Fibroblast of mammary gland (primary cell): ENCODE measurements at regions not wholly inside any gene's neighbourhood (a gene's known extent, or its start where the extent isn't known, plus 50 kb on each side); places are given as distances from the start of the nearest gene placed in this dataset.

Source experiments
- DNase-seq: peaks from one replicate; pipeline ENCODE4 v3.0.0-alpha.2; 2010; ENCODE audit warnings: low read depth
- H3K4me3 ChIP-seq: 2 replicates; pipeline ENCODE4 v1.5.1; 2011; ENCODE audit warnings: low read depth, mild to moderate bottlenecking, low read length, moderate library complexity; ENCODE audit not compliant: control insufficient read depth
- TF ChIP-seq, protein P1 (sequence below): conservative IDR thresholded peaks from 2 replicates; pipeline ENCODE4 v1.5.1; 2011; ENCODE audit warnings: low read depth, low read length, inconsistent platforms; ENCODE audit not compliant: control insufficient read depth, insufficient read depth

DNA sequence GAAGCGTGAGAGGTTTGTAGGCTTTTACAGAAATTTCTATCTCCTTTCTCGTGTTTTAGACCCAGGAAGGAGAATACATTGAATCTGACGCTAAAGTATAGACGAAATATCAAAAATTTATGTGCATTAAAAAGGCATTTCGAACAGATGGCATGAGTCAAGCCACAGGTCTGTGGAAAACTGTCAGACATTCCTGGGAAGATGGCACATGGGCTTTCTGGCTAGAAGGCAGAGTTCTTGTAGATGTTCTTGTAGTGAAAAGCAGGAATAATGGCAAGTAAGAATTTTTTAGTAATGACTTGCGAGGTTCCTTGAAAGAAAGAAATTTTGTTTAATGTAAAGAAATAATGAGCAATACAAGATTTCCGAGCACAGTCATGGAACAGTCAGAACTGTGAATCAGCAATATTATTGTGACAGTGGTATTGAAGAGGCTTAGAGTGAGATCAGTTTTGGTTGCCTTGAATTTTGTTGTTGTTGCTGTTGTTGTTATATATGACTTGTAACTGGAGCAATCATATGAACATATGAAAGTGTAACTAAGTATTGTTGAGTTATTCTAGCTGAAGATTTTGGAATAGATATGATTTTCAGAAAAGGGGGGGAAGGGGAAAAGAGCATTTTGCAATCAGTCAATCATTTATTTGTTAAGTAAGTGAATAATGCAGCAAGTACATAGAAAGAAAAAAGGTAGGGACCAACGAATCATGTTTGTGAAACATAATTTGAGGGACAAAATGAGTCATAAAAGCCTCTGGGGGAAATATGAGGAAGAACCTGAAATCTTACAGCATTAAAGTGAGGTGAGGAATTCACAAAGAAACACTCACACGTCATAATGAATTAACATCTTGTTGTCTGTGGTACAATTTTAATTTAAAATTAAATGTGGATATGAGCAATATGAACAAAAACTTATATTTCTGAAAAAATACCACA is 339.0 kb upstream of the CTNND2 start:
- H3K4me3 ChIP-seq = no peak overlapping the region
- no peak for DNase-seq
- TF ChIP-seq, protein P1, sequence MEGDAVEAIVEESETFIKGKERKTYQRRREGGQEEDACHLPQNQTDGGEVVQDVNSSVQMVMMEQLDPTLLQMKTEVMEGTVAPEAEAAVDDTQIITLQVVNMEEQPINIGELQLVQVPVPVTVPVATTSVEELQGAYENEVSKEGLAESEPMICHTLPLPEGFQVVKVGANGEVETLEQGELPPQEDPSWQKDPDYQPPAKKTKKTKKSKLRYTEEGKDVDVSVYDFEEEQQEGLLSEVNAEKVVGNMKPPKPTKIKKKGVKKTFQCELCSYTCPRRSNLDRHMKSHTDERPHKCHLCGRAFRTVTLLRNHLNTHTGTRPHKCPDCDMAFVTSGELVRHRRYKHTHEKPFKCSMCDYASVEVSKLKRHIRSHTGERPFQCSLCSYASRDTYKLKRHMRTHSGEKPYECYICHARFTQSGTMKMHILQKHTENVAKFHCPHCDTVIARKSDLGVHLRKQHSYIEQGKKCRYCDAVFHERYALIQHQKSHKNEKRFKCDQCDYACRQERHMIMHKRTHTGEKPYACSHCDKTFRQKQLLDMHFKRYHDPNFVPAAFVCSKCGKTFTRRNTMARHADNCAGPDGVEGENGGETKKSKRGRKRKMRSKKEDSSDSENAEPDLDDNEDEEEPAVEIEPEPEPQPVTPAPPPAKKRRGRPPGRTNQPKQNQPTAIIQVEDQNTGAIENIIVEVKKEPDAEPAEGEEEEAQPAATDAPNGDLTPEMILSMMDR = no peak

DNA sequence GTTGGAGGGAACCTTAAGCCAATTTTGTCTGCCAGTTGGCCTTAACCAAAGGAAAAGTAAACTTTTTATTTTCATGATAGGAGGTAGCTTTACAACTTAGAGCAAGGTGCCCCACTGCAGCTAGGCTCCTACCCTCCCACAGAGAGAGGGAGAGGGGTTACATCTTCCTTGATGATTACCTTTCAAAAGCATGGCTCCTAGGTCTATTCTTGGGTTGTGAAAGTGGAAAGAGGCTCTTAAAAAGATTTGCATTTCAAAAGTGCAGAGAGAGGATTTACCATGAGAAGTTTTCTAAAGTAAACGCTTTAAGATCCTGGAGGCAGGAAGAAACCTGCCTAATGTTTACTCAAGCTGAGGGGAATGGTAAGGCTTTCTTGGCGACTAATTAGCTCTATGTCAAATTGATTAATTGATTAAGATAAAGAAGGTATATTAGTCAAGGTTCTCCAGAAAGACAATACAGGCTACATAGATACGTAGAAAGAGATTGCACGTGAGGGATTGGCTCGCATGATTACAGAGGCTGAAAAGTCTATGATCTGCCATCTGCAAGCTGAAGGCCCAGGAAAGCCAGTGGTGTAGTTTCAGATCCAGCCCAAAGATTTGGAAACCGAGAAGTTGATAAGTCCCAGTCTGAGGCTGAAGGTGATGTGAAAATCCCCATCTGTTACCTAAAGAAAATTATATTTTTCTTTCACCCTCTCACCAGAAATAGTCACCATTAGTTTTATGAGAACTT is 333.8 kb upstream of the CTNND2 start:
- TF ChIP-seq, protein P1 = no peak
- H3K4me3 ChIP-seq = no peak overlapping the region
- DNase-seq = no peak

DNA sequence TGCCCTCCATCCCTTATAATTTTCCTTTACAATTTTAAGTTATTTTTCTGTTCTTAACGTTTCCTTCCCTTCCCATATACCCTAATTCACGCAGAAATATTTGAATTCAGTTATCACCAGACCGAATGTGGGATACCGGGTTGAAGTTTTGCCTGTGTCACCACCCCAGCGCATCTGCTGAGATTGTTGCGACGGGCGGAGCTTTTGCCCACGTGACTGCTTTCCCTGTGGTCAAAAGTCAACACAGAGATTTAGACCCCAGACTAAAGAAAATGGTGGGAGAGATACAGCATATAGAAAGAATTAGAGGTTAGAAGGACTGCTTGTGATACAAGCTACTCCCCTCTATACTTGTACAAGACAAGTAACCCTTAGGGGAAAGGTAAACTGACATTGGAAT is 326.4 kb upstream of the CTNND2 start:
- TF ChIP-seq, protein P1 = no peak
- no peak overlapping the region for H3K4me3 ChIP-seq
- DNase-seq = no peak

DNA sequence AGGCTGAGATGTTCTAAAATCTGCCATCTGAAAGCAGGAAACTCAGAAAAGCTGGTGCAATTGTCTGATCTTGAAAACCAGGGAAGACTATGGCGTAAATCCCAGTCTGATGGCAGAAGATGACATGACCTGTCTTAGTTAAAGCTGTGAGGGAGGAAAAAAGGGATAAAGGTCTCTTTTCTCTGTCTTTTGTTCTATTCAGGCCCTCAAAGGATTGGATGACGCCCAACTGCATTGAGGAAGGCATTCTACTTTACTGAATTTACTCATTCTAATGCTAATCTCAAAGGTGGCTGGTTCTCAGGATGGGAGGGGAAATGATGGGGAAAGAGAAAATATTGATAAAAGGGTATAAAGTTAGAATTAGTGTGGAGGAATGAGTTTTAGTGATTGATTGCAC is 312.8 kb upstream of the CTNND2 start:
- DNase-seq = no peak
- TF ChIP-seq, protein P1 = no peak
- H3K4me3 ChIP-seq = no peak overlapping the region

DNA sequence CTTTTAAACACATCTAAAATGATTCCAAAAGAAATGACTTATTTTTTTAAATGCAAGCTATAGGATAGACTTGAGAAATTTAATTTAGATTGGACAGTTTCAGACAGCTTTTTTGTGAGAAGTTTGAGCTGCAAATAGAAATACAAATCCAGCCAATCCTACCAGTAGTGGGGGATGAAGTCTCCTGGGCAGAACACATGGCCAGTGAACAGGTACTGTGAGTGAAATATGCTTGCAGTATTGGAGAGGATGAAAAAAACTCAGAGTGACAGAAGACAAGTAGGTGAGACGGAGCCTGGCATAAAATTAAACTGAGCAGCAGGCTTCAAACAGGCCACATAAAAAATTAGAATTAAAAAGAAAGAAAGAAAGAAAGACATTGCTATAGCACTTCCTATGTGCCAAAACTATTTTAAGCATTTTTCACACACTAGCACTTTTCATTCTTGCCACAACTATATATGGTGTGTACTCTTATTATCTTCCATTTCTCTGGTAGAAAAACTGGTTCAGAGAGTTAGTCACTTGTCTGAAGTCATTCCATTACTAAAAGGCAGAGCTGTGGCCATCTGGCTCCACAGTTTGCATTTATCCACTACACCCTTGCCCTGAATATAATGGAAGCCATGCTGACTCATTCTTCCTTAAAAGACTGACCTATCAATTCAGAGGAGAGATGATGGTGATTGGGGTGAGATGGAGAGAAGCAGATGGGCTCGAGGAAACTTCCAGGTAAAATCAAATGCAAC is 310.2 kb upstream of the CTNND2 start:
- DNase-seq = no peak
- H3K4me3 ChIP-seq = no peak overlapping the region
- TF ChIP-seq, protein P1 = no peak

DNA sequence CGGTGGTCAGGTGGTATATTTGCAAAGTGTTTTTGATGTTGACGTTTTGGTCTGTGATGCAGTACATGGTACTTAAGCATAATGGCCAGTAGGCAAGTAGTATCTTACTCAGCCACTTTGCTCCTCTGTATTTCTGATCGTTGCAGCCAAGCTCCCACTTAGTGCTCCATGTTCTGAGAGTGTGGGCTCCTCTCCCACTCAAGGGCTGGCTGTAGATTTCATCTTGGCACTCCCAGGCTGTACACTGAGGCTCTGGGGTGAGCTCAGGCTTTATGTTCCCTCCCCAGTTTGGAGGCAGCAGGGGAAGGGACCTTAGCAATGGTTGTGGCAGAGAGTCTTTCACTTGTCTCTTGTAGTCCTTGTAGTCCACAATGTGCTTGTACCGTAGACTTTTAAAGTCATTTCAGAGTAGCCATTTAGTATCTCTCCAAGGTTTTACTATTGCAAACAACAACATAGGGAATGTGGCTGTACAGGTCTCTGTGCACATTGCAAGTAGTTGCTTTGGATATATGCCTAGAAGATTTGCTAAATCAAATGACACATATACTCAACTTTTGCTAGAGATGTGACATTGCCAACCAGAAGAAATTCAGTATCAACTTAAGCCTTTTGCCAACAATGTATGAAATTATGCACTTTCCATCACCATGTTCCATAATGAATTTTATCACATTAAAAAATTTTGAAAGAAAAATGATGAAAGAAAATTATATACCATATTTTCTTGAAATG is 304.3 kb upstream of the CTNND2 start:
- TF ChIP-seq, protein P1 = no peak
- DNase-seq = no peak
- no peak overlapping the region for H3K4me3 ChIP-seq
